Activated B cell treated with CpG ODN at 0.5 μM for 24 hours (primary cell): ENCODE measurements at regions not wholly inside any gene's neighbourhood (a gene's known extent, or its start where the extent isn't known, plus 50 kb on each side); places are given as distances from the start of the nearest gene placed in this dataset.

ENCODE experiments used
- ATAC-seq: fragments of 200-7000 bp; cut with Tn5 transposase; one replicate; pipeline ENCODE4 v1.10.0; 2021; ENCODE audit warnings: low read depth, mild to moderate bottlenecking, moderate library complexity
- CTCF ChIA-PET: fragments of 350-600 bp; sonication (Branson Sonifier 250); formaldehyde crosslinking; loops from one replicate; lab custom pipeline; 2021; ENCODE audit warnings: antibody characterized with exemption; lab: Charles Lee
- POLR2A ChIA-PET: fragments of 350-600 bp; sonication (Branson Sonifier 250); formaldehyde crosslinking; loops from one replicate; lab custom pipeline; 2021; ENCODE audit warnings: antibody characterized with exemption; lab: Charles Lee
- DNase-seq: peaks from one replicate; pipeline ENCODE4 v3.0.0; 2022
- H3K27ac Mint-ChIP-seq: one replicate; pipeline ENCODE4 v1.8.0; 2020; ENCODE audit warnings: mixed read lengths
- H3K27me3 Mint-ChIP-seq: one replicate; pipeline ENCODE4 v1.8.0; 2021; ENCODE audit warnings: mixed read lengths
- H3K36me3 Mint-ChIP-seq: one replicate; pipeline ENCODE4 v1.8.0; 2021; ENCODE audit warnings: low read depth, mixed read lengths
- H3K4me1 Mint-ChIP-seq: one replicate; pipeline ENCODE4 v1.8.0; 2021; ENCODE audit warnings: mixed read lengths
- H3K4me3 Mint-ChIP-seq: one replicate; pipeline ENCODE4 v1.8.0; 2020; ENCODE audit warnings: mild to moderate bottlenecking, mixed read lengths
- H3K9me3 Mint-ChIP-seq: one replicate; pipeline ENCODE4 v1.8.0; 2020; ENCODE audit warnings: mixed read lengths
- CTCF ChIP-seq: fragments of 200-600 bp; IDR thresholded peaks from one replicate; pipeline ENCODE4 v1.8.0; 2022; ENCODE audit warnings: antibody characterized with exemption, mild to moderate bottlenecking
- intact Hi-C: fragments of 100-400 bp; cut with micrococcal nuclease; formaldehyde crosslinking; loops from one replicate; pipeline ENCODE4 v1.15.1; 2024

GRCh38 chr16:73546341-73546845, 498.5 kb upstream of the ZFHX3 start:
- H3K4me3 Mint-ChIP-seq: no peak overlapping the region
- no peaks in the 10 kb centered on the region for H3K4me1 Mint-ChIP-seq
- H3K36me3 Mint-ChIP-seq: no peaks in the 10 kb centered on the region
- H3K27me3 Mint-ChIP-seq: peaks cover 37% of the 10 kb centered on the region
- POLR2A ChIA-PET: no interaction called here
- TF ChIP-seq CTCF: no peak
- CTCF ChIA-PET: no interaction called here
- intact Hi-C loops: no loop called here
- H3K27ac Mint-ChIP-seq: no peak overlapping the region
- DNase-seq (no peak), ATAC-seq (no peak)
- H3K9me3 Mint-ChIP-seq: no peaks in the 10 kb centered on the region

- CTCF ChIA-PET: no interaction called here
- POLR2A ChIA-PET: no interaction called here
Measured at GRCh38 chr16:73545755-73546154, 497.8 kb upstream of the ZFHX3 start.

GRCh38 chr16:73545290-73545689, 497.4 kb upstream of the ZFHX3 start:
- DNase-seq: no peak
- Mint-ChIP-seq H3K27me3 (peaks cover 40% of the 10 kb centered on the region), H3K4me3 (no peak overlapping the region), H3K36me3 (no peaks in the 10 kb centered on the region), H3K9me3 (no peaks in the 10 kb centered on the region), H3K27ac (no peak overlapping the region), H3K4me1 (no peaks in the 10 kb centered on the region)
- CTCF ChIA-PET: no interaction called here
- POLR2A ChIA-PET: no interaction called here
- intact Hi-C loops: no loop called here
- TF ChIP-seq CTCF: no peak
- ATAC-seq: no peak

More at GRCh38 chr16:73545755-73546154, 497.8 kb upstream of the ZFHX3 start:
- Mint-ChIP-seq H3K36me3 (no peaks in the 10 kb centered on the region), H3K4me3 (no peak overlapping the region), H3K9me3 (no peaks in the 10 kb centered on the region), H3K27ac (no peak overlapping the region), H3K4me1 (no peaks in the 10 kb centered on the region), H3K27me3 (peaks cover 40% of the 10 kb centered on the region)
- no peak for DNase-seq
- no peak for TF ChIP-seq CTCF
- no peak for ATAC-seq
- intact Hi-C loops: no loop called here

GRCh38 chr16:73544826-73545225, 496.9 kb upstream of the ZFHX3 start:
- ATAC-seq (no peak), DNase-seq (no peak)
- TF ChIP-seq CTCF: no peak
- POLR2A ChIA-PET: no interaction called here
- no peaks in the 10 kb centered on the region for H3K36me3 Mint-ChIP-seq
- intact Hi-C loops: no loop called here
- no peak overlapping the region for H3K27ac Mint-ChIP-seq
- CTCF ChIA-PET: no interaction called here
- no peak overlapping the region for H3K4me3 Mint-ChIP-seq
- H3K27me3 Mint-ChIP-seq: peaks cover 40% of the 10 kb centered on the region
- no peaks in the 10 kb centered on the region for H3K9me3 Mint-ChIP-seq
- H3K4me1 Mint-ChIP-seq: no peaks in the 10 kb centered on the region

GRCh38 chr16:73543970-73544599, 496.2 kb upstream of the ZFHX3 start:
- H3K36me3 Mint-ChIP-seq: no peaks in the 10 kb centered on the region
- no peak for ATAC-seq
- no peak for TF ChIP-seq CTCF
- H3K4me3 Mint-ChIP-seq: no peak overlapping the region
- ChIA-PET POLR2A (no interaction called here), CTCF (no interaction called here)
- no peak overlapping the region for H3K27ac Mint-ChIP-seq
- intact Hi-C loops: no loop called here
- no peaks in the 10 kb centered on the region for H3K9me3 Mint-ChIP-seq
- H3K4me1 Mint-ChIP-seq: no peaks in the 10 kb centered on the region
- H3K27me3 Mint-ChIP-seq: peaks cover 38% of the 10 kb centered on the region
- DNase-seq: no peak
